Fibroblast of pulmonary artery (primary cell): ENCODE measurements at regions not wholly inside any gene's neighbourhood (a gene's known extent, or its start where the extent isn't known, plus 50 kb on each side); places are given as distances from the start of the nearest gene placed in this dataset.

ENCODE experiments used
- DNase-seq: peaks from one replicate; pipeline ENCODE4 v3.0.0-alpha.2; 2010; ENCODE audit warnings: low read depth
- H3K4me3 ChIP-seq: replicated peaks from 2 replicates; pipeline ENCODE4 v1.5.1; 2011; ENCODE audit warnings: low read depth, mild to moderate bottlenecking, control low read depth, low read length, moderate library complexity
- CTCF ChIP-seq: IDR thresholded peaks from 2 replicates; pipeline ENCODE4 v1.5.1; 2011; ENCODE audit warnings: mild to moderate bottlenecking, control low read depth, low read length, inconsistent platforms; ENCODE audit errors: missing control alignments

- DNase-seq = no peak
- no peak for TF ChIP-seq CTCF
- H3K4me3 ChIP-seq = no peak overlapping the region
These were observed 776.3 kb upstream of the POU3F3 start for GRCh38 chr2:104077573-104077972.

GRCh38 chr2:104078431-104079157 is 775.3 kb upstream of the POU3F3 start:
- no peak for TF ChIP-seq CTCF
- no peak for DNase-seq
- no peak overlapping the region for H3K4me3 ChIP-seq

GRCh38 chr2:104088745-104089144 is 765.2 kb upstream of the POU3F3 start:
- no peak for TF ChIP-seq CTCF
- DNase-seq = no peak
- H3K4me3 ChIP-seq = no peak overlapping the region

GRCh38 chr2:104090407-104090806 is 763.5 kb upstream of the POU3F3 start:
- no peak for TF ChIP-seq CTCF
- H3K4me3 ChIP-seq = no peak overlapping the region
- DNase-seq = no peak

GRCh38 chr2:104091894-104092293 is 762.0 kb upstream of the POU3F3 start:
- TF ChIP-seq CTCF = no peak
- no peak overlapping the region for H3K4me3 ChIP-seq
- no peak for DNase-seq

- no peak for DNase-seq
- TF ChIP-seq CTCF = no peak
These were observed 761.0 kb upstream of the POU3F3 start for GRCh38 chr2:104092886-104093285.

GRCh38 chr2:104102615-104103014 is 751.3 kb upstream of the POU3F3 start:
- H3K4me3 ChIP-seq = no peak overlapping the region
- DNase-seq = no peak
- no peak for TF ChIP-seq CTCF

More at GRCh38 chr2:104092886-104093285, 761.0 kb upstream of the POU3F3 start:
- no peak overlapping the region for H3K4me3 ChIP-seq
